Renal cortex interstitium (tissue), 11 donors: ENCODE measurements at regions not wholly inside any gene's neighbourhood (a gene's known extent, or its start where the extent isn't known, plus 50 kb on each side); places are given as distances from the start of the nearest gene placed in this dataset.

ENCODE experiments used
- DNase-seq, 11 donors: peaks; one replicate each; pipeline ENCODE4 v3.0.0-alpha.2; 2013; ENCODE audit warnings: low read depth in 9 of 11, low spot score in 4 of 11; ENCODE audit errors: extremely low read depth in 1 of 11

DNA sequence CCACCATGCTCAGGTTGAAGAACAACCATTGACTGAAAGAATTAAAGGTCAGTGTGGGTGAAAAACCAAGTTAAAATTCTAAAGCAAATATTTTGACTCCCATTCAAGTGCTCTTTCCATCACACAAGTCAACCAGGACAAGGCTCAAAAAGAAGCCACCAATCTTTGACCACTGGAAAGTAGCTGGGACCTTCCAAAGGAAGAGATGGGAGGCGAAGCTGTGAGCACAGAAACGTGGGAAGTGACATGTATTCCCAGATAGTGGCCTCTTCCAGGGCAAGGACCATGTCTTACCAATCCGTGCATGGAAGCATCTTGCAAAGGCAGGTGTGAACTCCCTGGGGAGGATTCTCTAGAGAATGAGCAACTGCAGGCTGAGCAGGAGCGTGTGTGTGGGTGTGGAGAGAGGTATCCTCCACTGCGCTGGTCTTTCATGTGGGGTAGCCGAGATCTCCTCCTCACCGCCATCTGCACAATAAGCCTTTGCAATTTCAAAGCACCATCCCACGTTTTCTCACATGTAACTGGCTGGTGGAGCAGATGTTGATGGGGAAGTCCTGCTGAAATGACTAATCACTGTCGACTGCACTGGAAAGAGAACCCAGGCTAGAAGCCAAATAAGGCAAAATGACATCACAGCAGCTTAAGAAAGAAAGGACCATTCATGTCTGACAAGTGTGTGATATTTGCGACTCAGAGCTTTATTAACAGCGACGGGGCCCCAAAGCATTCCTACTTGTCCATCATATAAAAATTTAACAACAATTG is 189.4 kb upstream of the RREB1 start:
- no peak for DNase-seq

DNA sequence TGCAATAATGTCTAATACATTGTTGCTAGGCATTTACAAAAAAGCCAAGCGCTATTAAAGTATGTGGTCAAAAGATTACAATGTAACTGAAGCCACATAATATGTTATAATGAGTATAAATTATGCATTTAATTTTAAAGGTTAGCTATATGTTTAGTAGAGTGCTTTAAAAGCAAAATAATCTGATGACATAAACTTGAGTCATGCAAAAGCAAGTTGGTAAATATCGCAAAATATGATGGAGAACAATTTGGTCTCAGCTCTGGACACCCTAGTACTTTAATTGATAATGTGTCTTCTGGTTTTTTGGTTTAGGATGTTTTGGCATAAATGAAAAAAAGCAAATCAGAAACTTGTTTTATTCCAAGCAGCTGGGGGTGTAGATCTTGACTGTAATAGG is 188.6 kb upstream of the RREB1 start:
- no peak for DNase-seq

DNA sequence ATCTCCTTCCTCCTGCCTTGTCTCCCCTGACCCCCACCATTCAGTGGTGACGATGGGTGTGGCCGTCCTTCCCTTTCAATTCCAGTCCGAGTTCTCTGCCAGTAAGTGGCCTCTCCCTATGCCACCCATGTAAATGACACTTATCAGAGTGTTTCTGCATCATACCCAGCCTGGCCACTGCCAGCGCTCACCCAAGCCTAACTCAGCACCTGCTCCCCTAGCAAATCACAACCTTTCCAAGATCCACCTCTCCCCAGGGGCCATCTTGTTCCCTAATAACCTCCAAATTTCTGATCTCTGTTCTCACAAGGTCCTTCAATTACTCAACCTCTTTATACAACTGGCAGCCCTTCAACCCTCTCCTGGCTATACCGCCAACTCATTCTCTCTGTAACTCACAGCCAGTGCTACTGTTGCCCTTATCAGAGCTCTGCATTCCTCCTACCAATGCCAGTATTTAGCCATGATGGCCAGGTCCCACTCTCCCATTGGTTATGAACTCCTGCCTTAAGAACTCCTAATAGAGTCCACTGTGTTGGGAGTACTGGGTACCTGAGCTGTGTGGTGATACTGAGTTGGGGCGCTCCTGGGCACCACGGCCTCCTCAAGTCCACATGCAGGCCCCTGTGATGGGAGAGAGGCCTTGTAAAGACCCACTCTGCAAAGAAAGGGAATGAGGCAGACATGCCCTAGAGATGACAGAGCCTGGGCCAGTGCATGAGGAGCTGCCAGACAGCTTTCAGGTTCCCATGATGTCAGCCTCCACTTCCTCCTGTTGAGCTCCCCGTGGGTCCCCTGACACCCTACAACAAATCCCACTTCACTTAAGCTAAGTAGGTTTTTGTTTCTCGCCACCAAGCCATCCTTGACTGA is 187.4 kb upstream of the RREB1 start:
- DNase-seq: no peak

DNA sequence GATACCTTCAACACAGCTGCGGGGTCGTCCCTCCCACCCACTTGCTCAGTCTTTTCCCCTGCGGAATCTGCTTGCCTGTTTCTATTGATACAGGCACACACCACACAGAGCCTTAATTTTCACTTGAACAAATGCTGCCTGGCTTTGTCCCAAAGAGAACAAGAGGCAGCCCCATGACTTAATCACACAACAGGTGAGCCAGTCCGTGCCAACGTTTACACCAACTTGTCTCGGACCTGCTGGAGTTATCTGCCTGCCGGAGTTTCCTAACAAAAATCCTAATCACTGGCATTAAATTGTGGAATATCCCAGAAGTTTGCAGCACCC is 186.8 kb upstream of the RREB1 start:
- no peak for DNase-seq

DNA sequence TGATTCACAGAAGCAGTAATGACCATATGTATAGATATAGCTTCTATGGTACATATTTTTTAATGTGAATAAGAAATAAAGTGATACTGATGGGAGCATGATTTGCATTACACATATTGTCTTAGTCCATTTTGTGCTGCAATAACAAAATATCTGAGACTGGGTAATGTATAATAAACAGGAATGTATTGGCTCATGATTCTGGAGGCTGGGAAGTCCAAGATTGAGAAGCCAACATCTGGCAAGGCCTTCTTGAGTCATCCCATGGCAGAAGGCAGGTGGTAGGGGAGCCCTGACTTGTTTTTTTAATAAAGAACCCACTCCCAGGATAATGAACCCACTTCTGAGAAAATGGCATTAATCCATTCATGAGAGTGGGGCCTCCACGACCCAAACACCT is 185.6 kb upstream of the RREB1 start:
- no peak for DNase-seq

DNA sequence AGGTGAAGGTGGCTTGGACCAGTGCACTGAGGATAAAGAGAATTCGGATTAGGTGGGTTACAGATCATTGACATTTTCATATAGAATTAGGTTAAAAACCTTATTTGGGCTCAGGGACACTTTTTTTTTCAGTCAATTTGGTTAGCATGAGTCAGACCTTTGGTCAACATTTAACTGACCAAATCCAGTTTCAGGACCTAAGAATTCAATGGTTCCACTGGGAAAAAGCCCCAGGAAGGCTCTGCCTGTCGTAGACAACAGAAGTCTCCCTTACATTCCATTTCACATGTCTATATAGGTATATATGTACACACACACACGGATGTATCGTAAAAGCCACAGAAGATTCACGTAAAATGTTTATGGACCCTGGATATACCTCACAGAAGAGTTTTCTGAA is 184.2 kb upstream of the RREB1 start:
- no peak for DNase-seq

DNA sequence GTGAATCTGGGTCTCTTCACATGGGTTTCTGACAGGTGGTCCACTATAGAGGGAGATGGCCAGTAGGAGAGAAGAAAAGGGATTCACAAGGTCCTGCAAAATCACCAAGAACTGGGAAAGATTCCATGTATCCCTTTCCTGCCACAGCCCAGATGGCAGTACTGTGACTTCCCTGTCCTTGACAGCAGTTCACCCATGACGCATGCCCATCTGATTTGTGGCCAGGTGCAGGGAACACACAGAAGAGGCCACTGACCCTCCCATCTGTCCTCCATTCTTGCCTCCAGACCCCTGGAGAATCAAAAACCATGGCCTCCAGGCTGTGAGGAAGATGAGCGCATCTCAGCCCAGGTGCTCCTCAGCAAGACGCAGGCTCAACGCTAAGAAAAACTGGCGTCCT is 183.1 kb upstream of the RREB1 start:
- no peak for DNase-seq

DNA sequence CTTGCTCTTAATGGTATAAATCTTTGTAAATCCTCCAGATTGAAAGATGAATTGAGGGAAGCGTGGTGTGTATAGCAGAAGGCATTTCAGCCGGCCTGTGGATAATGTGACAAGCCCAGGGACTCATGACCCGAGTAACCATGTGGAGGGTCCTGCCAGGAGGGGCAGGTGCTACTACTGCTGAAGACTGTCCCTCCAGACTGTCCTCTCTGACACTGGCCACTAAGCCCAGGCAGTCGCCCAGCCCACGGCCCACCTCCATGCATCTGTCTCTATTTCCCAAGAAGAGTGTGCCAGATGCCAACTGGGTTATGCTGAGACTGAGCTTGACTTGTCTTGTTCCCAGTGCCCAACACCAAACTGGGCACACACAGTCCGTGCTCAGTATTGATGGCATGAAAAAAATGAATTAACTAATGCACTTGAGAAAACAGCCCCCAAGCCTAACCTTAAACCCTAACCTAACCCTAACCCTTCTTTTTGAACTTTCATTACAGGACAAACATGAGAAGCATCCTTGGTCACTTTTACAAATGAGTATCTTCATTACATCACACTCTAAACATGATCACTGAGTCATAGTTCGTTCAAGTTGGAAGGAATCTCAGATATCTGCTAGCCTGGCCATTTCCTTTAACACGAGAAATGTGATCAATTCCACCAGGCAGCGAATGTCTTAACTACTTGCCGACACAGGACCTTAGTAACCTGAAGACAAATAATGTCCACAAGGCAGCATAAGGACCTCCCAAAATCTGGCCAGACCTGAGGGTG is 182.2 kb upstream of the RREB1 start:
- no peak for DNase-seq

DNA sequence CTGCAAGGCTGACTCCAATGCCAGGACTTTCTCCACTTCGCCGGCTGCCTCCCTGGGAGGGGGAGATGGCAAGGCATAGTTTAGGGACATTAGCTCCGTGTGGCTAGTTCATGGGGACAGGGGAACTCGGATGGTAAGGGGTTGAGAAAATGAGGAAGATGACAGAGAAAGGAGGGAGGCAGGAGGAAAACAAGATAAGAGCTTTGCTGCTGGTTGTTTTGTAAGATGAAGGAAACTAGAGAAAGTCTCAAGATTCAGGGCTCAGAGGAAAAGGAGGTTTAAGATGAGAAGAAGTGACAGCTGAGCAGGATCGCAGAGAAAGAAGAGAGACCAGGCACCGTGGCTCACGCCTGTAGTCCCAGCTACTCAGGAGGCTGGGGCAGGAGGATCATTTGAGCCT is 180.9 kb upstream of the RREB1 start:
- DNase-seq: no peak

DNA sequence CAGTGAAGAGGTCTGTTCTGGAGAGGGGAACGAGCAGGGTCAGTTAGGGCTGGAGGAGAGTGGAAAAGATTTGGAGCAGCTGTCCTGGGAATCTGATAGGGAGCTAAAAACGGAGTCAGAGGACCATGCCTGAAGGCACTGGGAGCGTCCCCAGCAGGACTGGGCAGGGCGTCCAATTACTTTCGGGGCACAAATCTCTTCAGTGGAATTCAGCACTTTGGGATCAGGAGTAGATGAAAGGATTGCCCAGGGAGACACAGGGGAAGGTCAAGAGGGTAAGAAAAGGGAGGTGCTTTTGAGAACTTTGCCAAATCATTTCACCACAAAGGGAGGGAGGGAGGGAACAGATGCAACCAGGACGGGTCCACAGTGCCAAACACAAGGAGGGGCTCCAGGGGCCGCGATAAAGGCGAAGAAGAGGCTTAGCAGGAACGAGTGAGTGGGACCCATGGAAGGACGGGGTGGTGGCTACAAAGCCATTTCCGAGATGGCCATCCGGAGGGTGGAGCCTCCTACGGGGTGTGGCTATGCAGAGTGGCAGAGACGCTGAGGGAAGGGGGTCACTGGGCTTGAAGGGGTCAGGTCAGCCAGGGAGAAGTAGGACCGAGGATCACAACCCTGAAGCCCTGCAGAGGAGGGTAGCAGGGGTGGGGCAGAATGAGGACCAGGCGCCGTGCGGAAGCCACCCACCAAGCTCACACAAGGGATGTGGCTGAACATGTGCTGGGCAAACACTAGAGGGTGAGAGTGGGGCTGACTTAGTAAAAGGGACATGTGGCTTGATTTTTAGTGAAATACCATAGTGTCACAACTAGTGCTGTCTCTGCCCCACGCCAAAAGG is 180.0 kb upstream of the RREB1 start:
- DNase-seq: no peak

DNA sequence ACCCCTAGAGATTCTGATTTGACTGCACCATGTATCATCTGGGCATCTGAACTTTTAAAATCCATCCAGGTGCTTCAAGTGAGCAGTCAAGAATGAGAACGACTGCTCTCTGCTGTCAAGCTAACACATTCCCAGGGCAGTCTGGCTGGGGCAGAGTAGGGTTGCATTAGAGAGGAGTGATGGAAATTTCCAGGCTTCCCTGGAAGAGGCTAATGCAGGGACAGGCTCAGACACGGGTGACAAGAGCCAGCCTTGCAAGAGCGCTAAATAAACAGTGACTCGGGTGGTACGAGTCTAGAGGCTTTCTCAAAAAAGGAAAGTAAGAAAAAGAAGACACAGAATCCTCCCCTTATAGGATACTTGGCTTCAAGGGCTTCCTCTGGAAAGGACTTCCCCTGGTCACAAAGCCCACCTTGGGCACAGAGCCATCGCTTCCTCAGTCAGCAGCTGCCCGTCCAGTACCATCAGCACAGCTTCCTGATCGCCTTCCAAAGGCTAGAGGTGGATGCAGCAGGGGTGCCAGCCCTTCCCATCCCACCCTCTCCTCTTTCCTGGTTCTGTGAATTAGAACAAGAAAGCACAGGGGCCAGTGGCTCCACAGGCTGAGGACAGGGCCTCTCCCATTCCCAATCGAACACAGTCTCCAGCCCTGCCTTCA is 177.4 kb upstream of the RREB1 start:
- no peak for DNase-seq

DNA sequence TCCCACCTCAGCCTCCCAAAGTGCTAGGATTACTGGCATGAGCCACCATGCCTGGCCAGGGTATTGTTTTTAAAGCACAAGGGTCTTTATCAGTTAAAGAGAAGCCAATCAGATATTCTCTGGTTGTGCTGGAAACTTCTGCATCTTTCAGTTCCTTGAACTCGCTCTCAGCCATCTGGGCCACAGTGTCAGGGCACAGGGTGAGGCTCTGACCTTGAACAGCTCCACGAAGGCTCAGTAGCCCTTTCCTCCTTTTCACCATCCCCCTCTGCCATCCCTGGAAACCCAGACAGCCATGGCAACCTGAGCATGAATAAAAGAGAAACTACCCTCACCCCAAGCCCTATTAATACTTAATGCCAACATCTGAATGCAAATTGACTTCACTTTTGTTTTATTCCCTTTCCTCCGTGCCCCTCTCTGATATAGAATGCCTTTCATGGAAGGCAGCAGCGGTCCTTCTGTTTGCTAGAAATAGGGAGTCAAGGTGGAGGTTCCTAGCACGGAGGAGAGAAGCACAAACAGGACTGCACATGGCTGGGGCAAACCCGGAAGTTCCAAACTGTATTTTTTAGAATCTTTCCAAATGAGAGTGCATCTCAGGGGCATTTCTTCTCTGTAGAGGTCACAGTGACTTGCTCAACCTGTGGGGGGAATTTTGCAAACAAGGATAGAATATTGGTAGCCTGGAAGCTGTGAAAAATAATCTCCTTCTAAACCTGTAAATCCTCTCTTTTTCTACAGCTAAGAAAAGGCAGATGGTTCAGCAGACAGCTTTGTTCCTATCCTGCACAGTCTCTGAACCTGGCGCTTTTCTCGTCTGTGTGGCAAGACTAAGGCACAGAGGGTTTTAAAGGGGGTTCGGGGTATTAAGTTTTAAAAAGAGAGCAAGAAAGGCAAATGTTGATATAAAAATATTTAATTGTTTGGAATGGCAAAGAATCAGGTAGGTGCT is 176.4 kb upstream of the RREB1 start:
- DNase-seq: no peak

DNA sequence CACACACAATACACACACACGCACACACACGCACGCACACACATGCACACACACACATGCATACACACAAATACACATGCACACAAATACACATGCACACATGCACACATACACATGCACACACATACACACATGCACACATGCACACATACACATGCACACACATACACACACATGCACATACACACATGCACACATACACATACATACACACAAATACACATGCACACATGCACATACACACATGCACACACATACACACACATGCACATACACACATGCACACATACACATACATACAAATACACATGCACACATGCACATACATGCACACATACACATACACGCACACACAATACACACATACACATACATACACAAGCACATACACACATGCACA is 175.4 kb upstream of the RREB1 start:
- DNase-seq: no peak

DNA sequence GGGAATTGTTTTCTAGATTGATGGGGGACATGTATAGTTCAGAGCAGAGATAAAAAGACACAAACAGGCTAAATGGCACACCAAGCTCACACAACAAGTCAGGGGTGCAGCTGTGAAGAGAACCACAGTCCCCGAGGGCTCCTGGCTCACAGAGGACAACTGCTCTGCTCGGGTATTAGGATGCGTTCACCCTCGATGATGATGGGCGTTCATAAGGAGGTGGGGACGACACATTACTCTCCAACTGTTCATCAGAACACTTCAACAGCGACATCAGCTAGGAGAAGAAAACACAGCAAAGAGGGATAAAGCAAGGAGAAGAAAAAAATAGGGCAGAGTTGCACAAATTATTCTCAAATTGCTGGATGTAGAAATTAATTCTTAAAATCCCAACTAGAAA is 174.8 kb upstream of the RREB1 start:
- no peak for DNase-seq

DNA sequence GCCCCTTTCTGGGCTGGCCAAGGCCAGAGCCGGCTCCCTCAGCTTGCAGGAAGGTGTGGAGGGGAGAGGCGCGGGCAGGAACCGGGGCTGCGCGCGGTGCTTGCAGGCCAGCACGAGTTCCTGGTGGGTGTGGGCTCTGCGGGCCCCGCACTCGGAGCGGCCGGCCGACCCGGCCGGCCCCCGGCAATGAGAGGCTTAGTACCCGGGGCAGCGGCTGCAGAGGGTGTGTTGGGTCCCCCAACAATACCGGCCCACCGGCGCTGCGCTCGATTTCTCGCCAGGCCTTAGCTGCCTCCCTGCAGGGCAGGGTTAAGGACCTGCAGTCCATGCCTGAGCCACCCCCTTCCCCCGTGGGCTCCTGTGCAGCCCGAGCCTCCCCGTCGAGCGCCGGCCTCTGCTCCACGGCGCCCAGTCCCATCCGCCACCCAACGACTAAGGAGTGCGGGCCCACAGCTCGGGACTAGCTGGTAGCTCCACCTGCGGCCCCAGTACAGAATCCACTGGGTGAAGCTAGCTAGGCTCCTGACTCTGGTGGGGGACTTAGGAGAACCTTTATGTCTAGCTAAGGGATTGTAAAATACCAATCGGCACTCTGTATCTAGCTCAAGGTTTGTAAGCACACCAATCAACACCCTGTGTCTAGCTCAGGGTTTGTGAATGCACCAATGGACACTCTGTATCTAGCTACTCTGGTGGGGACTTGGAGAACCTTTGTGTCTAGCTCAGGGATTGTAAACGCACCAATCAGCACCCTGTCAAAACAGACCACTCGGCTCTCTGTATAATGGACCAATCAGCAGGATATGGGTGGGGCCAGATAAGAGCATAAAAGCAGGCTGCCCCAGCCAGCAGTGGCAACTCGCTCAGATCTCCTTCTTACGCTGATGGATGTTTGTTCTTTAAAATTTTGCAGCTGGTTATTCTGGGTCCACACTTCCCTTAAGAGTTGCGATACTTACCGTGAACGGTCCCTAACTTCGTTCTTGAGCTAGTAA is 167.4 kb upstream of the RREB1 start:
- no peak for DNase-seq

DNA sequence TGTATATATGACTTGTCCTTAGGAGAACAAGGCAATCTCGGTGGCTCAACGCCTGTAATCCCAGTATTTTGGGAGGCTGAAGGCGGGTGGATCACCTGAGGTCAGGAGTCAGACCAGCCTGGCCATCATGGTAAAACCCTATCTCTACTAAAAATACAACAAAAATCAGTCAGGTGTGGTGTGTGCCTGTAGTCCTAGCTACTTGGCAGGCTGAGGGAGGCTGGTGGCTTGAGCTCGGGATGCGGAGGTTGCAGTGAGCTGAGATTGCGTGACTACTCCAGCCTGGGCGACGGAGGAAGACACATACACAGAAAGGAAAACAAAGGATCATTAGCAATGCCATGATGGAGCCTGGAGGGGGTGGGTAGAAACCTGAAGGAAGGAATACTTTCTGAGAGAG is 166.6 kb upstream of the RREB1 start:
- DNase-seq: no peak
